ENCODE measurements at regions not wholly inside any gene's neighbourhood (a gene's known extent, or its start where the extent isn't known, plus 50 kb on each side); places are given as distances from the start of the nearest gene placed in this dataset.
"Not testable (repeated sequence)": the region's sequence is repeated elsewhere in the genome, so short reads cannot be mapped to it uniquely, and the experiment has no call there.

- H3K36me3 Mint-ChIP-seq (ENCODE audit: low read depth): peaks cover 2% of the 10 kb centered on the region
- no peak overlapping the region for H3K4me3 Mint-ChIP-seq
- DNase-seq (ENCODE audit: low read depth, low spot score): no peak
- H3K9me3 Mint-ChIP-seq: peaks cover 7% of the 10 kb centered on the region
- H3K27ac Mint-ChIP-seq (ENCODE audit: unreplicated experiment): no peak overlapping the region
- no peak for TF ChIP-seq CTCF (conservative IDR thresholded peaks at IDR 0.05)
- peaks cover 13% of the 10 kb centered on the region for H3K4me1 Mint-ChIP-seq
- H3K27me3 Mint-ChIP-seq (ENCODE audit: low read depth): no peaks in the 10 kb centered on the region
Observed at GRCh38 chr17:13415871-13416416, 185.8 kb downstream of the HS3ST3A1 start.

GRCh38 chr17:13415200-13415599 is 186.5 kb downstream of the HS3ST3A1 start:
- not testable (repeated sequence) for H3K27ac Mint-ChIP-seq (ENCODE audit: unreplicated experiment); DNase-seq (ENCODE audit: low read depth, low spot score); H3K27me3 Mint-ChIP-seq (ENCODE audit: low read depth); H3K36me3 Mint-ChIP-seq (ENCODE audit: low read depth); H3K9me3 Mint-ChIP-seq; H3K4me3 Mint-ChIP-seq
- peaks cover 14% of the 10 kb centered on the region for H3K4me1 Mint-ChIP-seq

GRCh38 chr17:13413001-13413400 is 188.7 kb downstream of the HS3ST3A1 start:
- no peaks in the 10 kb centered on the region for H3K27me3 Mint-ChIP-seq (ENCODE audit: low read depth)
- peaks cover 36% of the 10 kb centered on the region for H3K4me1 Mint-ChIP-seq
- no peak for TF ChIP-seq CTCF (conservative IDR thresholded peaks at IDR 0.05)
- H3K9me3 Mint-ChIP-seq: peaks cover 7% of the 10 kb centered on the region
- H3K36me3 Mint-ChIP-seq (ENCODE audit: low read depth): peaks cover 2% of the 10 kb centered on the region
- DNase-seq (ENCODE audit: low read depth, low spot score): no peak
- no peak overlapping the region for H3K4me3 Mint-ChIP-seq
- H3K27ac Mint-ChIP-seq (ENCODE audit: unreplicated experiment): no peak overlapping the region

GRCh38 chr17:13410874-13411273 is 190.9 kb downstream of the HS3ST3A1 start:
- no peak overlapping the region for H3K27ac Mint-ChIP-seq (ENCODE audit: unreplicated experiment)
- DNase-seq (ENCODE audit: low read depth, low spot score): no peak

DNA sequence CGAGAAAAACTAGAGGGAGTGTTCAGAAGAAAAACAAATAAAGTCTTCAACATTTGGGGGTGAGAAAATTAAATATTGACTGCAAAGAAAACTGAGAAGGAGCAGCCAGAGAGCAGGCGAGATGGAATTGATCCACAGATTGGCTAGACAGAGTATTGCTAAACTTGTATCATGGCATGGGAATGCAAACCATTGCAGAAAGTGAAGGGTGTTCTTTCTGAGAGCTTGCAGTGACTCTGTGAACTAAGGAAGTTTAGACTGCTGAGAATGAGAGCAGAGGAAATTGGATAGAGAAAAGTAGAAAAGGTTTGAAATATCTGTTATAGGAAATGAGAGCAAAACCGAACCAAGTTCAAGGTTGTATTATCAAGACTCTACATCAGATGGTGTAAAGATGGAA is 191.5 kb downstream of the HS3ST3A1 start:
- peaks cover 5% of the 10 kb centered on the region for H3K9me3 Mint-ChIP-seq
- H3K27me3 Mint-ChIP-seq (ENCODE audit: low read depth): no peaks in the 10 kb centered on the region
- no peak overlapping the region for H3K4me3 Mint-ChIP-seq
- peaks cover 57% of the 10 kb centered on the region for H3K4me1 Mint-ChIP-seq
- no peak for DNase-seq (ENCODE audit: low read depth, low spot score)
- peak overlapping the region; percentile 30 for H3K27ac Mint-ChIP-seq (ENCODE audit: unreplicated experiment)
- no peak for TF ChIP-seq CTCF (conservative IDR thresholded peaks at IDR 0.05)
- peaks cover 2% of the 10 kb centered on the region for H3K36me3 Mint-ChIP-seq (ENCODE audit: low read depth)

More at GRCh38 chr17:13410874-13411273, 190.9 kb downstream of the HS3ST3A1 start:
- no peak for TF ChIP-seq CTCF (conservative IDR thresholded peaks at IDR 0.05)
- peaks cover 2% of the 10 kb centered on the region for H3K36me3 Mint-ChIP-seq (ENCODE audit: low read depth)
- H3K4me3 Mint-ChIP-seq: no peak overlapping the region
- peaks cover 53% of the 10 kb centered on the region for H3K4me1 Mint-ChIP-seq
- H3K9me3 Mint-ChIP-seq: peaks cover 7% of the 10 kb centered on the region
- no peaks in the 10 kb centered on the region for H3K27me3 Mint-ChIP-seq (ENCODE audit: low read depth)

- H3K4me1 Mint-ChIP-seq: peaks cover 61% of the 10 kb centered on the region
- H3K27me3 Mint-ChIP-seq (ENCODE audit: low read depth): no peaks in the 10 kb centered on the region
- peak overlapping the region; percentile 83 for H3K27ac Mint-ChIP-seq (ENCODE audit: unreplicated experiment)
- peaks cover 2% of the 10 kb centered on the region for H3K36me3 Mint-ChIP-seq (ENCODE audit: low read depth)
- DNase-seq (ENCODE audit: low read depth, low spot score): no peak
- peaks cover 5% of the 10 kb centered on the region for H3K9me3 Mint-ChIP-seq
- H3K4me3 Mint-ChIP-seq: peak overlapping the region; percentile 5
- TF ChIP-seq CTCF (conservative IDR thresholded peaks at IDR 0.05): no peak
Observed at GRCh38 chr17:13409455-13409854, 192.3 kb downstream of the HS3ST3A1 start.
